HG02938 (cell line): ENCODE measurements at regions not wholly inside any gene's neighbourhood (a gene's known extent, or its start where the extent isn't known, plus 50 kb on each side); places are given as distances from the start of the nearest gene placed in this dataset.

Experiments
- ATAC-seq: cut with Tn5 transposase; IDR thresholded peaks from one replicate; pipeline ENCODE4 v1.9.1; 2021; ENCODE audit warnings: mild to moderate bottlenecking, moderate library complexity; ENCODE audit not compliant: unreplicated experiment

DNA sequence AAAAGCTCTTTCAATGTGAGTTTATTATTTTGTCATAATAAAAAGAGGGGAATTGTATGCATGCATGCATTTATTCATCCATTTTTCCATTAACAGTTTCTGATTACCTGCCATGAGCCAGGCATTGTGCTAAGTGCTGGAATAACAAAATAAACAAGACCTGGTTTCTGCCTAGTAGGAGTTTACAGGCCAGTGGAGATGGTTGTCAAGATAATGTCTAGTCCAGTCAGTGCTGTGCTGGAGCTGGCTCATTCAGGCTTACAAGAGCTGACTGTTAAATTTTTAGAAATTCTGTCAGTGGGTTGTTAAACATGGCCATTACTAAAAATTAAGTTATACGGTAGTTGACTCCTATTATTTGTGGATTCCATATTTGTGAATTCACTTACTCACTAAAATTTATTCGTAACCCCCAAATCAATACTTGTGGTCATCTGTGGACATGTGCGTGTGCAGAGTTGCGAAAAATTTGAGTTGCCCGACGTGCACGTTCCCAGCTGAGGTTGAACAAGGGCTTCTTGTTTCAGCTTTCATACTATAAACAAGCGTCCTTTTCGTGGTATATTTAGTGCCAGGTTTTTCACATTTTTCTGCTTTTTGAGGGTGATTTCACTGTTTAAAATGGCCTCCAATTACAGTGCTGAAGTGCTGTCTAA, 172.3 kb upstream of the RPS6KA3 start:
- ATAC-seq = no peak

DNA sequence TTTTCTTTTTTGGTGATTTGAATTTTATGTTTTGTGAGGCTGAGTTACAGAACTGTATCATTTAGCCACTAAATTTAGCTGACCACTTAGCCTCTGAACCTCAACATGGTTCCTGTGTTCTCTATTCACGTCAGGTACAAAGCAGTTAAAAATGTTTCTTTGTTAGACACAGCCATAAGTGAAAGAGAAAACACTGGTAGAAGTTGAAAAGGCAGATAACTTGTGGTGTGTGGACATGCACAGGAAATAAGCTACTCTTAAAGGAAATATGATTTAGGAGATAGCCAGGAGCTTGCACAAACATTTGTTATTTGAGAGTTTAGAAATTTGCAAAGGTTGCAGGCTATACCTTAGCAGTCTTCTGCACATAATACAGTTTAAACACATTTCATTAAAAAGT, 171.0 kb upstream of the RPS6KA3 start:
- ATAC-seq = peak; percentile 68

DNA sequence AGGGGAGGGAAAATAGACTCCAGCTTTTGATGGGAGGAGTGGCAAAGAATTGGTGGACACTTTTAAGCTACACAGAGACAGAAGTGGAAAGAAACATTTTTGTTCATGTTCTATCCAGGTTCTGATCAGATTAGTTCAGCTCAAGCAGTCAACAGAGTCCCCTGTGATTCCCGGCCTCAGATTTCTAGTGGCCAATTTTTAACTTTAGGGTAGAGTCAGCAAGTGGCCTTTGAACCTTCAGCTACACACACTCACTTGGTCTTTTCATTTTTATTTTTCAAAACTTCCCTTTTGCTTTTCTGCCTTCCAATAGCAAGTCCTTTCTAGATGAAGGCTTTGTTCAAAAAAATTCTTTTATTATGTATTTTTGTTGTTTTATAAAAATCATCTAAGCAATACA, 169.2 kb upstream of the RPS6KA3 start:
- no peak for ATAC-seq

DNA sequence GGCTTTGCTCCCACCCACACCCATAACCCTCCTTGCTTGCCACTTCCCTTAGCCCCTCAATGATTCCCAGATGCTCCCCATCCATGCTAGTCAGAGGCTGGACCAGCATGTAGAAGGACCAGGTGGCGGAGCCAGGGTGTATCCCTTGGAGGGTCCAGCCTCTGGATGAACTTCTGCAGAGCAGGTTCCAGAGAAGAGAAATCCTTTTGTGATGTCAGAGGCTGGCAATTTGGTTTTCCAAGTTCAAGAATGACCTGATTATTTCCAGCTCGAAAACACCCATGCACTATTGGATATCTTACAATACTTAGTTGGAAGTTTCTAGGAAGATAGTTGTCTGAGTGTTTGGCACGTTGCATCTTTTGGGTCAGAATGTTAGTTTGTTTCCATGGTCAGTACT, 168.3 kb upstream of the RPS6KA3 start:
- no peak for ATAC-seq

DNA sequence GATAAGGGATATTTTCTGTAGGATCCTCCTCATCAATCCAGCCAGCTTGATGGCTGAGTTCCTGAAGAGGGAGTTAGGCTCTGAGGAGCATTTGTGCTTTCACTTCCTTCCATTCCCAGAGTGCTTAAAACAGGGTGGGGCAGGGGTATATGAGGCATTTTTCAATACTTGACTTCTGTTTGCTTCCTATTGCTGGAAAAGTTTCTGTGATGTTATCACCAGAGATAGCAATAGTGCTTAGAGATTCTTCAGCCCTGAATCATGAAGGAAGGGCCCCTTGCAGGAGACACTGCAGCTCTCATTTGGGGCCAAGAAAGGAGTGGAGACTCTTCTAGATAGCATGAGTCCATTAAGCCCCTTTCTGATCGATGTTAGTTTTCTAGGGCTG, 166.7 kb upstream of the RPS6KA3 start:
- no peak for ATAC-seq

DNA sequence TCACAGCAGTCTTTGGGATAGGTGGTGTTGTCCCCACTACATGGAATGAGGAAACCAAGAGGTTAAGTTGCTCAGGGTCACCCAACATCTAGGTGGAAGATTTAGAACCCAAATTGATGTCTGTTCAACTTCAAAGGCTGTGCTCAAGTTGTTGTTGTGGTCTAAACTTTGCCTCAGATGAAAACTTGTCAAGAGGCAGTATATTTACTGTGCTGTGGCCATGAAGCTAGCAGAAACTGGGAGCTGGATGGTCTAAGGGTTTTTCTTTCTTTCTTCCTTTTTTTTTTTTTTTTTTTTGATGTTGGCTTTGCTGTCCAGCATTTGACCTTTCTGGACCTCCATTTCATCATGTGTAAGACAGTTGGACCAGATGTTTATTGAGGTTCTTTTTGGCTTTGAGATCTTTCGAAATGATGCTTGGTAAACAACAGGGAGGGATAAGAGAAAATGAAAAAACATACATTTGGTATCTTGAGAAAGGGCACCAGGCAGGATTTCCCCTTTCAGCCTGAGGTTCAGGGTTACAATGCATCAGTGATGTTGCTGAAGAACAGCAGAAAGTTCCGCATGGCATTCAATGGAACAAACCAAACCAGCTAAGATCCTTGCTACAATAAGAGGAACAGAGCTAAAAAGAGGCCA, 166.2 kb upstream of the RPS6KA3 start:
- ATAC-seq = no peak

DNA sequence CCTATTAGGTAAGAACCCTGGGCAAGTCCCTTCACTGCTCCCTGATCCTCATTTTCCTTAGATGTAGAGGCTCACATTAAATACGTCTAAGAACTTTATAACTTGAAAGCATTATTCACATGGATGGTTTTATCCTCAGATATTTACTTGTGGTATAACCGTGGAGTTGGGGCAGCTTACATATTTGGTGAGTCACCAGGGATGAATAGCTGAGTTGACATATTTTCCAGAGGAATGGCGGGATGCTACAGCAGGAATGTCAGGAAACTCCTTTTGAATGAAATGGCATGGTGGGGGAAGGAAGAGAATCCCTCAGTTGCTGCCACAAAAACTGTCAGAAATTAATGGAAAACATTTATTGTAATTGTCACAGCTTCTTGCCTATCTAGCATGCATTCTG, 165.3 kb upstream of the RPS6KA3 start:
- no peak for ATAC-seq

DNA sequence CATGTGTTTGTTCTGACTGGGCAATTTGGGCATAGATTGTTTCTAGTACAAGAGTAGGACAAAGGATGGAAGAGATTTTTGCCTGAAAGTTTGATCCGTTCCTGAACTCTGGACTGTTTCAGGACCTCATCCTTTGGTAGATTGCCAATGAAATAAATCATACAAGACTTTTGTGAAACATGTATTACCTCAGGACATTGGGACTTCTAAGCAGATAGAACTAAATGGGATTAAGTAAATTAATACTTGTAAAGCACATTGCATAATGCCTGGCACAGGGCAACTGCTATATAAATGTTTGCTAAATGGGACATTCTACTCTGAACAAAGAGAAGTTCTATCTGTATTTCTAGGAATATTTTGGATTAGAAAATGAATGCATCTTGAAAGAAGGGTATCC, 164.8 kb upstream of the RPS6KA3 start:
- ATAC-seq = no peak

DNA sequence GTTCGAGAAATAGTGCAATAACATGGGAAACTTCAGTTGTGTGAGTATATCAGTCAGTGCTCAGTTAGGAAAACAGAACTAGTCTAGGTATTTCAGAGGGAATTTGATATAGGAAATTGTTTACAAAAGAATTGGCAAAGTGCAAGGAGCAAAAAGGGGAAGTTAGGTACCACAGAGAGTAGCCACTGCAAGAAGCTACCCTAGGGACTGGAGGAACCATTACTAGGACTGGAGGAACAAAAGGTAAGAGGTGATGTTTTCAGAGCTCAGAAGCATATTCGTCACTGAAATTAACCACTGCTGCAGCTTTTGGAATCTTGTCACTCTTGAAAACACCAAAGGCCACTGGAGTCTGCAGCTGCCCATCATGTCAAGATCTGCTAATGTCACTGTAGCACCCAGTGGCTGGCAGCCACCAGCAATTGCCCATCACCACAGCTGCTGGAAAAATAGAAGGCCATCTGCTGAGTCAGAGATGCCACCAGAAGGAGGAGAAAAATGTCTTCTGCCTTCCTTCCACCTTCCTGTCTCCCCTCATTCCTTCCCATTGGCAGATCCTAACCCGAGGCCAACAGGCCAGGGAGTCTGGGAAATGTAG, 160.6 kb upstream of the RPS6KA3 start:
- ATAC-seq = peak; percentile 58

DNA sequence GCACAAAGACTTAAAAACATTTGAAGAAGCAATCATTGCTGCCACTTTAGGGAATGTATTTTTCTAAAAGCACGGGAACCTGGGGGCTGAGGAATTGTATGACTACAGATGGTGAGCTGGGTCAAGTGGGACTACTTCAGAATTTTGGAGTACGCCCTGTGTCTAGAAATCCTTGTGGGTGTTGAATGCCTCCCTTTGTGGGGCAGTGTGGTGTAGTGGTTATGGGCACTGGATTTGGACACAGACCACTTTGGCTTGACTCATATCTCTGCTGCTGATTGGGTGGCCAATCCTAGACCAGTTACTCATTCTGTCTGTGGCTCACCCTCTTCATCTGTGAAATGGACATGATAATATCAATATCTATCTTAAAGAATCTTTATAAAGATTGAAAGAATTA, 155.0 kb upstream of the RPS6KA3 start:
- ATAC-seq = no peak

DNA sequence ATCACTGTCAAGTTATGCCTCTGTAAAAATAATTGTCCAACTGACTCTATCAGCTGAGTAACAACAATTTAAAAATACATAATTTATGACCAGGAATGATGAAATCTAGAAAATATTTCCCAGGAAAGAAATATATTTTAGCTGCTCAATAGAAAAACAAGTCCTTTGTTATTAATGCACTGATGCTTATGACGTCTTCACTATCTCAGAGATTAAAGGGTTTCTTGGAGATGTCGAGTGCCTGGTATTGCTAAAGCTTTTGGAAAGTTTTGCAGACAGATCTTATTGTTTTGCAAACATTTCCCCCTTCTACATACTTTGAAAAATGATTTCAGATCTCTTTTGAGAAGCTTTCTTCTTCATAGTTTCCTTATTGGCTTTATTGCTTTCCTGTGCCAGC, 154.6 kb upstream of the RPS6KA3 start:
- ATAC-seq = no peak

DNA sequence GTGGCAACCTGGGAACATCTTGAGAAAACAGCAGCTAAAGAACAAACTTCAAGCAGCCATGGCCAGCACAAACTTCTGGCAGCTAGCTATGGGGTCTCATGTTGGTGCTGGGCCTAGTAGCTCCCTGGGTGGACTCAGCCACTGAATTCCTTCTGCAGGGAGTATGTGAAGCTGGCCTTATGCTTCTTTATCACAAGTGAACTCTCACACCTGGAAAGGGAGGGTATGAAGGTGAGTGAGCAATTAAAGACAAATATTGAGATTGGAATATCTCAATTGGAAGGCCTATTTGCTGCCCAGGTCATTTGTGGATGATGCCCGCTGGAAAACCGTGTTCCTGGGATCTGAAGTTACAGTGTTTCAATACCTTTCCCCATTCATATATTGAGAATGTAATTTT, 153.3 kb upstream of the RPS6KA3 start:
- ATAC-seq = no peak

DNA sequence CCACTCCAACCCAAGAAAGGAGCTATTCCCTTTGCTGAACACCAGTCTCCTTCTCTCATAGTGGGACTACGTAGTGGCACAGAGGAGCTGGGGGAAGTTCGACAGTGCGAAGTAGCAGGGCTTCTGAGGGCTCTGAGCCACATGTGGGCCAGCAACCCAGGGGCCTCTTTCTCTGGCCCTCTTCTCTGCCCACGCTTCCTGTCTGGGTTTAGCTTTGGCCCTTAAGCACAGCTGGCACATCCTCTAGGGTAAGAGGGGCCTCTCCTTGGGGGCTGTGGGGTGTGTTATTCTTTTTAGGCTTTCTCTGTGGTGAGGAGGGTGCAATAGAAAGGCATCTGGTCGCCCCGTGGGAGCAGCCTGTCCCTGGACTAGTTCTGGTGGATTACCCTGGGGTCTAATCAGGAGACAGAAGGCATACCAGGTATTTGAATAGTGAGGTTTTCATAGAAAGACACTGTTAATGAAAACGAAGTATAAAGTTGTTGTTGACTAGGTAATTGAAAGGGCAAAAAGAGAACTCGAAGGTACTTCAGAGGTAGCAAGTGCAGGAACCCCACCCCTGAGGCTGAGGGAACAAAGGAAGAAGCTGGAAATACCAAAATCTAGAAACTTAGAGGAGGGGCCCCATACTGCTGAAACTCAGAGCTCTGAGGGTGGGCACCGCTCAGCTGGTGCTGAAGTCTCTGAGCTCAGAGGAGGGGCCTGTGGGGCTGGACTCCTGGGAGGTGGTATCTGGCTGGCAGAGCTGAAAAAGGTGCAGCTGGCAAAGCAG, 151.9 kb upstream of the RPS6KA3 start:
- ATAC-seq = no peak

DNA sequence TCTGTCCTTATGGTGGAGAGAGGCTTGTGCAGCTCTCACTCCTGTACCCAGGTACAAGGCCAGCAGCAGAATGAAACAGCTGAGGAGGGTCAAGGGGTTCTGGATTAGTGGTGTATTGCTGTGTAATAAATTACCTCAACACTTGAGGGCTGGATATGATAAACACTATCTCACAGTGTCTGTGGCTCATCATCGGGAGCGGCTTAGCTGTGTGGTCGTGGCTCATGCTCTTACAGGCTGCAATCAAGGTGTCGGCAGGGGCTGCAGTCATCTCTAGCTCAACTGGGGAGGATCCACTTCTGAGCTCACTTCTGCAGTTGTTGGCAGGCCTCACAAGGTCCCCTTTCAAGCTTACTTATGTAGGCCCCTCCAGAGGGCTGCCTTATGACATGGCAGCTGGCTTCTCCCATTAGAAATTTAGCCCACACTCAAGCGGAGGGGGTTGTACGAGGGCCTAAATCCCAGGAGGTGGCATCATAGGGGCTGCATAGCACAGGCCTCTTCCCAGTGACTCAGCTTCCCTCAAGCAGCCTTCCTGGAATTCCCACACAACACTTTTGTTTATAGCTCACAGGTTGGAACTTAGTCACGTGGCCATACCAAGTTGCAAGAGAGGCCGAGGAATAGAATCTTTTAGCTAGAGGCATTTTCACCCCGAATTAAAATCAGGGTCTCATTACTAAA, 148.2 kb upstream of the RPS6KA3 start:
- no peak for ATAC-seq

DNA sequence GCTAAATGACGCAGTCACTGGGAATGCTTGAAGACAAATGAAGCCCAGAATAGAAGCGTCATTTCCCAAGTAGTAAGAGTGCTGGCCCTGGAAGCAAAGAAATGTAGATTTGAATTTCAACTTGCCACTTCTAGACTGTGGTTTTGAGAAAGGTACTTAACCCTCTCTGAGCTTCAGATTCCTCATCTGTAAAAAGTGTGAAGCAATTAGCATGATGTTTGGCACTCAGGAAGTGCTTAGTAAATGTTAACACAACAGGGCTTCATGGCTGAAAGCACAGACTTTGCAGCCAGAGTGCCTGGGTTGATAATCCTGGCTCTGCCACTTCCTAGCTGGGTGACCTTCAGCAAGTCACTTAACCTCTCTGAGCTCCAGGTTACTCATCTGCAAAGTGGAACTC, 147.4 kb upstream of the RPS6KA3 start:
- ATAC-seq = no peak

DNA sequence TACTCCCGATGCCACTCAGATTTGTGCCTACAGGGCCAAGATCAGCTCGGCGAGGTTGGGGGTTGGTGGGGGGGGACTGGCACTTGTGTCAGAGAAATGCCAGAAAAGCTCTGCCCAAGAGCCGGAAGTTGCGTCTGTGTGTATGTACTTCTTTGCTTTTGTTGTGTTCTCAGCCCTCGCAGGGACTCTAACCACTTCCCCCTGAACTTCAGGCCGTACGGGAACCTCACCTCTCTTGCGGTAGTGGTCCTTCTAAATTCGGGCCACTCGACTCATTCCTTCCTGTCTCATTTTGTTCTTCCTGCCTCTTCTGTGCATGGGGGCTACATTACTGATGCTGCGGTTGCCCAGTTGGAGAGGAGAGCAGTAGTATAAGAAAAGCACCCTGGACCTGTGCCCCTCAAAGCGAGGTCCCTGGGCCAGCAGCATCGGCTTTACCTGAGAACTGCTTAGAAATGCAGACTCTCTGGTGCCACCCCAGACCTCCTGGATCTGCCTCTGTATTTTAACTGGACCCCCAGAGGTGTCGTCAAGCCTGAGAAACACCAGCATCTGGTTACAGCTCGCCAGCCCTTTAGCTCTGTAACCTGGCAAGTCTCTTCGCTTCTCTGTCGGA, 146.3 kb upstream of the RPS6KA3 start:
- peak; percentile 93 for ATAC-seq

DNA sequence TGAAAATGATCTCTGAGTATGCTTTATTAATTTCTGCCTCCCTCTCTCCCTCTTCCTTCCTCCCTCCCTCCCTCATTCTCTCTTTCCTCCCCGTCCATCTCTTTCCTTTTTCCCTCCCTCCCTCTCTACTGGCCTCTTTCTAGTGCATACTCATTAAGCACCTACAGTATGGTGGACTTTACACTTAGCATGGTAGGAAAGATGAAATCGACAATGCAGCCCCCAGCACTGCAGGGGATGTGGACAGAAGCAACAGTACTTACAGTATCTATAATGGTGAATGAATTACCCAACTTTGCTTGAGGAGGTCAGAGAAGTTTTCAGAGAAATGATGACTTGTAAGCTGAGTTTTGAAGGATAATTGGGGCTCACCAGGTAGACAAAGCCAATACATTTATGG, 143.8 kb upstream of the RPS6KA3 start:
- ATAC-seq = no peak

DNA sequence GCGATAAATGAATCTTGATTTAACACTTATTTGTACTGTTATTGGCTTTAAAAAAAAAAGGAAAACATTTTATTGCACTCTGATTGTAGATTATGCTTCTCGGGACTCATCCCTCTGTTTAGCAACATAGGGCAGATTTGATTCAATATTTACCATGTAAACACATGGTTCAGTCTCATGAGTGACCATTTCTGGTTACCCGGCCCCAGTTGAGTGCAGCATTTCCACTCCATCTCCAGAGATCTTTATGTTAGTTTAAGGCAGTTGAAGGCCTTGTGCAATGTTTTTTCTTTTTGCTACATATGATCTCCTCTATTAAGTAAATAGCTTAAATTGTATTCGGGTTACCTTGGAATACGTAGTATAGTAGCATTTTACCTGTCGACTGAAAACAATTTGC, 143.3 kb upstream of the RPS6KA3 start:
- no peak for ATAC-seq

DNA sequence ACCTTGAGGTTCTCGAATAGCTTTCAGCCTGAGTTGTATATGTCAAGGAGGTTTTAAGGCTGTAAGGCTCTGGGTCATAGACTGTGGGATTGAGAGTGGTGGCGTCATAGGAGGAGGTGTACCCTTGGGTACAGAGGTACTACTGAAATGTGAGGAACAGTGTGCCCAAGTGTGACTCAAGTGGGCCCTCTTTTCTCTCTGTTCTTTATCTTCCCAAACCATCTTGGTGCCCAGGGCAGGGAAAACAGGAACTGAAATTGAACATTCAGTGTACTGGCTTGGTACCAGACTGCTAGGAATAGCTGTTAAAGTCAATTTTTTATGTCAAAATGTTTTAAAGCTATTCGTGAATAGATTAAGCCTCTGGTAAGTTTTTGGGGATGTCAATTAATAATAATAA, 136.2 kb upstream of the RPS6KA3 start:
- no peak for ATAC-seq

DNA sequence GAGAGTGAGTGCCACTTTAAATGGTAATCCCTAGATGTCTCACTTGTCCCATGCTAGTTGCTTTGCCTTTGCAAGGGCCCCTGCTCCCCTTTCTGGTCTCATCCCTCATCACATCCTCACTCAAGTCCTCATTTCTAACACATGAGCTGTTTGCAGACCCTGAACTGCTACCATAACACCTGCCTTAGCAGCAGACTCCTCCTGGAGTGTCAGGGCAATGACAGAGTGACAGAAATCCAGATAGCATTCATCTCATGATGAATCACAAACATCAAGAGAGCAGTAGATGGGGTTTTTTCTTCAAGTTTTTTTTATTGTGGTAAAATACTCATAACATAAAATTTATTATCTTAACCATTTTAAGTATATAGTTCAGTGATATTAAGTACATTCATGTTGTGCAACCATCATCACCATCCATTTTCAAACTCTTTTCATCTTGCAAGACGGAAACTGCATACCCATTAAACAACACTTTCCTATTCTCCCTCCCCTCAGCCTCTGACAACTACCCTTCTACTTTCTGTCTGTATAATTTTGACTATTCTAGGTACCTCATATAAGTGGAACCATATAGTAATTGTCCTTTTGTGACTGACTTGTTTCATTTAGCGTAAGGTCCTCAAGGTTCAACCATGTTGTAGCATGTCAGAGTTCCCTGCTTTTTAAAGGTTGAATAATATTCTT, 133.2 kb upstream of the RPS6KA3 start:
- no peak for ATAC-seq
